Epithelial cell of prostate (primary cell): ENCODE measurements at regions not wholly inside any gene's neighbourhood (a gene's known extent, or its start where the extent isn't known, plus 50 kb on each side); places are given as distances from the start of the nearest gene placed in this dataset.
"Not testable (repeated sequence)": the region's sequence is repeated elsewhere in the genome, so short reads cannot be mapped to it uniquely, and the experiment has no call there.

Experiments used
- DNase-seq: peaks from one replicate; pipeline ENCODE4 v3.0.0-alpha.2; 2011; ENCODE audit warnings: low read depth, low spot score
- H3K27ac ChIP-seq: fragments of 450-650 bp; 2 replicates; pipeline ENCODE4 v1.5.1; 2017; ENCODE audit warnings: mild to moderate bottlenecking

- H3K27ac ChIP-seq: no peak overlapping the region
Measured at GRCh38 chr9:82474235-82474634, 485.7 kb downstream of the SPATA31D1 start.

GRCh38 chr9:82475584-82476301 is 487.2 kb downstream of the SPATA31D1 start:
- no peak for DNase-seq
- no peak overlapping the region for H3K27ac ChIP-seq

More at GRCh38 chr9:82474235-82474634, 485.7 kb downstream of the SPATA31D1 start:
- DNase-seq: no peak

GRCh38 chr9:82480921-82481320 is 492.3 kb downstream of the SPATA31D1 start:
- no peak for DNase-seq
- no peak overlapping the region for H3K27ac ChIP-seq

- DNase-seq: no peak
- H3K27ac ChIP-seq: no peak overlapping the region
Measured at GRCh38 chr9:82487935-82488312, 499.4 kb downstream of the SPATA31D1 start.

GRCh38 chr9:82488313-82489200 is 500.0 kb downstream of the SPATA31D1 start:
- no peak overlapping the region for H3K27ac ChIP-seq
- DNase-seq: no peak

GRCh38 chr9:82489201-82489821 is 500.7 kb downstream of the SPATA31D1 start:
- H3K27ac ChIP-seq: peak overlapping the region; percentile 15
- peak; percentile 22 for DNase-seq

GRCh38 chr9:82490019-82490499 is 501.5 kb downstream of the SPATA31D1 start:
- DNase-seq: peak; percentile 85
- peak overlapping the region; percentile 15 for H3K27ac ChIP-seq

- H3K27ac ChIP-seq, DNase-seq: not testable (repeated sequence)
Measured at GRCh38 chr9:82490821-82491220, 502.2 kb downstream of the SPATA31D1 start.

- no peak overlapping the region for H3K27ac ChIP-seq
- no peak for DNase-seq
Measured at GRCh38 chr9:82491604-82492003, 503.0 kb downstream of the SPATA31D1 start.

GRCh38 chr9:82492274-82492673 is 503.7 kb downstream of the SPATA31D1 start:
- no peak for DNase-seq
- no peak overlapping the region for H3K27ac ChIP-seq

- DNase-seq: no peak
- H3K27ac ChIP-seq: no peak overlapping the region
Measured at GRCh38 chr9:82495884-82496777, 507.6 kb downstream of the SPATA31D1 start.

- no peak for DNase-seq
- H3K27ac ChIP-seq: no peak overlapping the region
Measured at GRCh38 chr9:82498541-82499317, 510.2 kb downstream of the SPATA31D1 start.

- H3K27ac ChIP-seq: no peak overlapping the region
- no peak for DNase-seq
Measured at GRCh38 chr9:82499337-82499736, 510.8 kb downstream of the SPATA31D1 start.

GRCh38 chr9:82504620-82505019 is 516.0 kb downstream of the SPATA31D1 start:
- no peak overlapping the region for H3K27ac ChIP-seq
- no peak for DNase-seq

GRCh38 chr9:82511626-82512025 is 523.1 kb downstream of the SPATA31D1 start:
- no peak overlapping the region for H3K27ac ChIP-seq
- DNase-seq: no peak

GRCh38 chr9:82512728-82513127 is 524.2 kb downstream of the SPATA31D1 start:
- no peak overlapping the region for H3K27ac ChIP-seq
- no peak for DNase-seq

- no peak for DNase-seq
- no peak overlapping the region for H3K27ac ChIP-seq
Measured at GRCh38 chr9:82513242-82513751, 524.7 kb downstream of the SPATA31D1 start.

GRCh38 chr9:82513976-82514735 is 525.6 kb downstream of the SPATA31D1 start:
- no peak overlapping the region for H3K27ac ChIP-seq
- no peak for DNase-seq
